Lung (tissue), 11 donors: ENCODE measurements at regions not wholly inside any gene's neighbourhood (a gene's known extent, or its start where the extent isn't known, plus 50 kb on each side); places are given as distances from the start of the nearest gene placed in this dataset.

Experiments used
- ATAC-seq: fragments of 200-7000 bp; cut with Tn5 transposase; one replicate; pipeline ENCODE4 v1.9.1; 2020; ENCODE audit warnings: moderate number of reproducible peaks; ENCODE audit not compliant: insufficient read depth, low FRiP score
- DNase-seq, 3 donors: peaks; one replicate each; pipeline ENCODE4 v3.0.0-alpha.2; 2013 to 2017
- H3K27ac ChIP-seq, 2 donors: one replicate each; pipeline ENCODE4 v1.5.1; 2013; ENCODE audit warnings: mild to moderate bottlenecking in 2 of 2, moderate library complexity in 2 of 2, control low read depth in 1 of 2, inconsistent platforms in 1 of 2, low read depth in 1 of 2, low read length in 1 of 2
- H3K27me3 ChIP-seq, 3 donors: one replicate each; pipeline ENCODE4 v1.5.1; 2013; ENCODE audit warnings: low read length in 2 of 3; ENCODE audit not compliant: control insufficient read depth in 3 of 3, insufficient read depth in 3 of 3
- H3K36me3 ChIP-seq, 4 donors: one replicate each; pipeline ENCODE4 v1.5.1; 2013; ENCODE audit warnings: low read length in 4 of 4, mild to moderate bottlenecking in 1 of 4, moderate library complexity in 1 of 4; ENCODE audit not compliant: control insufficient read depth in 4 of 4, insufficient read depth in 4 of 4
- H3K4me1 ChIP-seq, 5 donors: one replicate each; pipeline ENCODE4 v1.5.1; 2013; ENCODE audit warnings: low read length in 5 of 5, mild to moderate bottlenecking in 2 of 5, moderate library complexity in 1 of 5; ENCODE audit not compliant: control insufficient read depth in 5 of 5, insufficient read depth in 5 of 5
- H3K4me3 ChIP-seq: one replicate; pipeline ENCODE4 v1.5.1; 2013; ENCODE audit warnings: mild to moderate bottlenecking, control low read depth, moderate library complexity
- H3K9ac ChIP-seq, 2 donors: one replicate each; pipeline ENCODE4 v1.5.1; 2013; ENCODE audit warnings: low read length in 2 of 2, control low read depth in 1 of 2; ENCODE audit not compliant: insufficient read depth in 1 of 2
- H3K9me3 ChIP-seq, 4 donors: one replicate each; pipeline ENCODE4 v1.5.1; 2013; ENCODE audit warnings: low read length in 3 of 4, mild to moderate bottlenecking in 1 of 4, moderate library complexity in 1 of 4; ENCODE audit not compliant: control insufficient read depth in 4 of 4, insufficient read depth in 3 of 4
- WGBS, 2 donors: extraction: QIAGEN DNeasy Blood & Tissue Kit; methylation state at CpG; one replicate each; pipeline ENCODE4 v1.1.7; 2013; 5-methylcytosine and 5-hydroxymethylcytosine counted together
- TF ChIP-seq, protein P1 (sequence below): IDR thresholded peaks from 2 replicates; pipeline ENCODE4 v1.5.1; 2012; ENCODE audit warnings: mild to moderate bottlenecking; ENCODE audit errors: control extremely low read depth, extremely low read depth
- donor health status: control.
- donor health status: control.
- donor health status: Bipolar disorder and iron deficiency.
- donor health status: healthy.
- donor health status: DM: yes; HTN: yes; CAD: no.

DNA sequence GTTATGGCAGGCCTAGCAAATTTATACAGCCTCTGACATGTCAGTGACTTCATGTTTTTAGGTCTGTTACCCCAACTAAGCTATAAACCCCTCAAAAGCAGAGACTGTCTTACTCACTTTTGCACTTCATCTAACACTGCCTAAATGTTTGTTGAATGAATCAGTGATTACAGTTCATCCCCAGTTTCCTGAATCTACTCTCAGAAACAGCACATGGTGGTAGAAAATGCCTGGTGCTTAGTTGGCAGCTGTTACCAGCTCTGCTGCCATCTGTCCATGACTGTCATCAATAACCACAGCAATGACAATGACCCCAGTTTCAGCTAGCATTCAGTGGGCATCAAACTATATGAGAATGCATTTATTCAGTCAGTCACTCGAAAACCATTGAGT is 110.5 kb upstream of the SERBP1 start:
- Histone ChIP-seq H3K9ac (no peak overlapping the region), H3K27ac (no peak overlapping the region), H3K4me1 (peaks cover 0 to 1% (median 0%) of the 10 kb centered on the region in 5 donors), H3K4me3 (no peak overlapping the region), H3K27me3 (no peaks in the 10 kb centered on the region), H3K9me3 (no peaks in the 10 kb centered on the region), H3K36me3 (no peaks in the 10 kb centered on the region)
- no peak for DNase-seq
- TF ChIP-seq, protein P1, sequence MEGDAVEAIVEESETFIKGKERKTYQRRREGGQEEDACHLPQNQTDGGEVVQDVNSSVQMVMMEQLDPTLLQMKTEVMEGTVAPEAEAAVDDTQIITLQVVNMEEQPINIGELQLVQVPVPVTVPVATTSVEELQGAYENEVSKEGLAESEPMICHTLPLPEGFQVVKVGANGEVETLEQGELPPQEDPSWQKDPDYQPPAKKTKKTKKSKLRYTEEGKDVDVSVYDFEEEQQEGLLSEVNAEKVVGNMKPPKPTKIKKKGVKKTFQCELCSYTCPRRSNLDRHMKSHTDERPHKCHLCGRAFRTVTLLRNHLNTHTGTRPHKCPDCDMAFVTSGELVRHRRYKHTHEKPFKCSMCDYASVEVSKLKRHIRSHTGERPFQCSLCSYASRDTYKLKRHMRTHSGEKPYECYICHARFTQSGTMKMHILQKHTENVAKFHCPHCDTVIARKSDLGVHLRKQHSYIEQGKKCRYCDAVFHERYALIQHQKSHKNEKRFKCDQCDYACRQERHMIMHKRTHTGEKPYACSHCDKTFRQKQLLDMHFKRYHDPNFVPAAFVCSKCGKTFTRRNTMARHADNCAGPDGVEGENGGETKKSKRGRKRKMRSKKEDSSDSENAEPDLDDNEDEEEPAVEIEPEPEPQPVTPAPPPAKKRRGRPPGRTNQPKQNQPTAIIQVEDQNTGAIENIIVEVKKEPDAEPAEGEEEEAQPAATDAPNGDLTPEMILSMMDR, result no peak
- no peak for ATAC-seq
- WGBS, 2 donors, result 88 to 92% methylated on average over 1 of the region's 1 CpG

DNA sequence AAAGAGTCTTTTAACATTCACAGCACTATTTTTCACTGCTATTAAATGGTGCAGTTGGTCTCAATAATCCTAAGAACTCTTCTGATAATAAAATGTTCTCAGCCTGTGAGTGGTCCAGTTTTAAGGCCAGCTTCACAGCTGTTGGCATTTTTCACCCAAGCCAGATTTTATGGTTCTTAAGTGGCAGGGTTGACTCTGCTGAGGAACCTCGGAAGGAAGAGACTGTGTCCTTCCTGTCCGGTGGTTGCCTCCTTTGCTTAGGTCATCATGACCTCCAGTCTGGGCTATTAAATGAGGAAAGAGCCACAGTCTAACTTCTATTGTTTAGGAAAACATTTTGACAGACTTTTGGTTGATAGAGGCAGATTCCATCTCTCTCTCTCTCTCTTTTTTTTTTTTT is 112.5 kb upstream of the SERBP1 start:
- 28 to 31% methylated on average over 2 of the region's 2 CpGs for WGBS, 2 donors
- no peak overlapping the region for H3K9ac ChIP-seq
- TF ChIP-seq, protein P1, result no peak

DNA sequence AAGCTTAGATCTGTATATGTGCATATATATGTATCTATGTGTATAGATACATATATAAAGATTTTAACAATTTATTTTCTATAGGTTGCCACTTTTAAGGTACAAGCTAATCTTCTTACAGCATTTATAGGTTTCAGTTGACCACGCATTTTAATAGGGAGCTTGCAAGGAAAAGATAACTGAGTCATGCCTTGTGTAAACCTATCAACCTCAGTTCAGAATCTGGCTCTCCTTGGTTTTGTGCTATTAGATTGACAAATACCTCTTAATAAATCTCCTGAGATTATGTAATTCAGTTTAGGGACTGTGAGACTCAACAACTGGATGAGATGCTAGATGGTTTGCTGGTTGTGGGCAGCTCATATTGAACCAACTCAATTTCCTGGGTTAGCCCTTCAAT is 114.7 kb upstream of the SERBP1 start:
- WGBS, 2 donors, result 91 to 95% methylated on average over 1 of the region's 1 CpG
- no peak overlapping the region for H3K4me3 ChIP-seq
- no peaks in the 10 kb centered on the region for H3K36me3 ChIP-seq
- no peak overlapping the region for H3K9ac ChIP-seq
- H3K27ac ChIP-seq, result no peak overlapping the region
- H3K27me3 ChIP-seq, result no peaks in the 10 kb centered on the region
- TF ChIP-seq, protein P1, result no peak
- ATAC-seq, result no peak
- no peaks in the 10 kb centered on the region for H3K9me3 ChIP-seq
- DNase-seq, result no peak
- H3K4me1 ChIP-seq, result no peaks in the 10 kb centered on the region

More for the DNA sequence above, 112.5 kb upstream of the SERBP1 start:
- no peaks in the 10 kb centered on the region for H3K27me3 ChIP-seq
- DNase-seq (no peak), ATAC-seq (no peak)
- no peak overlapping the region for H3K27ac ChIP-seq
- no peak overlapping the region for H3K4me3 ChIP-seq
- H3K9me3 ChIP-seq, result no peaks in the 10 kb centered on the region
- no peaks in the 10 kb centered on the region for H3K36me3 ChIP-seq
- no peaks in the 10 kb centered on the region for H3K4me1 ChIP-seq

DNA sequence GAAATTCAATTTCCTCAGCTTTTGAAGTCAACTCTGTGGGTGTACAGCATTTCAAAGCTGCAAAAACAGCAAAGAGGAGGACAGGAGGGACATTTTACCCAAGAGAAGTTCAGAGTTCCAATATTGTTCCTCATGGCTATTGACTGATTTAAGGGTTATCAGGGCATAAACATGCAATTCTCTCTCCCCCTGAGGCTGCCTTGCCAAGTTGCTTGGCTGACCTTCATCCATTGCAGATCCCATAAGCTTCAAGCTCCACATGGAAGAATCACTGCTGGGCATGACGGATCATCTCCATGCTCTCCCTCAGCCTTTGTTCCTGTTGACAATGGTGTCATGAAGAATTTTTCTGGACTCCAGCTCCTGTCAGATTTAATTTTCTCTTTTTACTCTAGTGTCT is 115.2 kb upstream of the SERBP1 start:
- Histone ChIP-seq H3K4me3 (no peak overlapping the region), H3K27ac (no peak overlapping the region), H3K4me1 (no peaks in the 10 kb centered on the region), H3K9me3 (no peaks in the 10 kb centered on the region), H3K9ac (no peak overlapping the region), H3K36me3 (no peaks in the 10 kb centered on the region), H3K27me3 (no peaks in the 10 kb centered on the region)
- WGBS, 2 donors, result 97 to 100% methylated on average over 1 of the region's 1 CpG
- TF ChIP-seq, protein P1, result no peak
- ATAC-seq (no peak), DNase-seq (no peak)
